ENCODE measurements at regions not wholly inside any gene's neighbourhood (a gene's known extent, or its start where the extent isn't known, plus 50 kb on each side); places are given as distances from the start of the nearest gene placed in this dataset.

DNA sequence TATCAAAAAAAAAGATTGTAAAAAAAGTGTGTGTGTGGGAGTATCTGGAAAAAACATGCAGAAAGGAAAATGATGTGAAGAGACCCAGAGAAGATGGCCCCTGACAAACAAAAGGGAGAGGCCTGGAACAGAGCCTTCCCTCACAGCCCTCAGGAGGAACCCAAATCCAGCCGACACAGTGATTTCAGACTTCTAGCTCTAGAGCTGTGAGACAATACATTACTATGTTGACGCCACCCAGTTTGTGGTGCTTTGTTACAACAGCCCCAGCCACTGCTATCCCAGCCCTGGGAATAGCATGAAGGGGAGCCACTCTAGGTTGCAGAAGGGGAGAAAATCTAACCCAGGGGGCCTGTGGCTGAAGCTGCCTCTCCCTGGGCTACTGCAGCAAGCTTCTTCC, 59.0 kb upstream of the ZBTB7C start:
- H3K27me3 Mint-ChIP-seq (ENCODE audit: low read depth, poor library complexity) = peaks cover 19% of the 10 kb centered on the region
- TF ChIP-seq, protein P1, sequence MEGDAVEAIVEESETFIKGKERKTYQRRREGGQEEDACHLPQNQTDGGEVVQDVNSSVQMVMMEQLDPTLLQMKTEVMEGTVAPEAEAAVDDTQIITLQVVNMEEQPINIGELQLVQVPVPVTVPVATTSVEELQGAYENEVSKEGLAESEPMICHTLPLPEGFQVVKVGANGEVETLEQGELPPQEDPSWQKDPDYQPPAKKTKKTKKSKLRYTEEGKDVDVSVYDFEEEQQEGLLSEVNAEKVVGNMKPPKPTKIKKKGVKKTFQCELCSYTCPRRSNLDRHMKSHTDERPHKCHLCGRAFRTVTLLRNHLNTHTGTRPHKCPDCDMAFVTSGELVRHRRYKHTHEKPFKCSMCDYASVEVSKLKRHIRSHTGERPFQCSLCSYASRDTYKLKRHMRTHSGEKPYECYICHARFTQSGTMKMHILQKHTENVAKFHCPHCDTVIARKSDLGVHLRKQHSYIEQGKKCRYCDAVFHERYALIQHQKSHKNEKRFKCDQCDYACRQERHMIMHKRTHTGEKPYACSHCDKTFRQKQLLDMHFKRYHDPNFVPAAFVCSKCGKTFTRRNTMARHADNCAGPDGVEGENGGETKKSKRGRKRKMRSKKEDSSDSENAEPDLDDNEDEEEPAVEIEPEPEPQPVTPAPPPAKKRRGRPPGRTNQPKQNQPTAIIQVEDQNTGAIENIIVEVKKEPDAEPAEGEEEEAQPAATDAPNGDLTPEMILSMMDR (IDR thresholded peaks at IDR 0.05) = no peak
- no peaks in the 10 kb centered on the region for H3K36me3 Mint-ChIP-seq (ENCODE audit: low read depth)
- H3K4me1 Mint-ChIP-seq = peaks cover 3% of the 10 kb centered on the region
- DNase-seq = no peak
- H3K27ac Mint-ChIP-seq = no peak overlapping the region
- H3K4me3 Mint-ChIP-seq = no peak overlapping the region
- H3K9me3 Mint-ChIP-seq = peaks cover 13% of the 10 kb centered on the region

DNA sequence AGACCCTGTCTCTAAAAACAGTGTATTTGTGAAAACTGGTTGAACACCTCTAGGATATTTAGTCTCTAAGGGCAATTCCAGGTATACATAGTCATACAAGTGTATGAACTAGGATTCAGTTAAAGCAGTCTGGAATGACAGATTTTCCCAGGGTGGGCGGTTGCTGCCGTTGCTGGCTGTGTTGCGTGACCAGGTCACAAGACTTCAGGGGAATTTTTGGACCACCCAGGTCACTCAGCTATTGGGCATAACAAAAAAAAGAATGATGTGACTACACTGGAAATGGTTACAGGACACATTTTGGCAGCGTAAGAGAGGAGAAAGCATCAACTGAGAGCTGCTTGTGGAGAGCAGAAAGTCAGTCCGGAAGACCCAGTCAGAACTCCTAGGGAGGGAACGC, 58.0 kb upstream of the ZBTB7C start:
- Mint-ChIP-seq H3K9me3 (peaks cover 6% of the 10 kb centered on the region), H3K36me3 (ENCODE audit: low read depth) (no peaks in the 10 kb centered on the region), H3K4me1 (peaks cover 3% of the 10 kb centered on the region), H3K27me3 (ENCODE audit: low read depth, poor library complexity) (peaks cover 16% of the 10 kb centered on the region), H3K4me3 (no peak overlapping the region), H3K27ac (no peak overlapping the region)
- TF ChIP-seq, protein P1 (IDR thresholded peaks at IDR 0.05) = no peak
- no peak for DNase-seq

DNA sequence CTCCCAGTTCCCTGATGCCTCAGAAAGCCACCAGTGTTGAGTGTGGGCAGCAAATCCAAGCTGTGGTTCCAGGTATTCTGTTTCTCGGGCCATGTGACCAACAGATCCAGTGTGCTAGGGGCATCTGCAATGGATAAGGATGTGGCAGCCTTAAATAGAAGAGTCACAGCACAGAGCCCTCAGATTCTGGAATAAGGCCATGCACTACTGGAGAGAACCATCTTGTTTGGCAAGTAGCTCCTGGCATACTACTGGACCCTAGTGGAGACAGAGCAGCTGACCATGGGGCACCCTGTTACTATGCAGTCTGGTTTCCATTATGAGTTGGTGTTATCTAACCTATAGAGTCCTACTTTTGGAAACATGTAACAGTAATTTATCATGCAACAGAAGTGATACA, 53.3 kb upstream of the ZBTB7C start:
- H3K36me3 Mint-ChIP-seq (ENCODE audit: low read depth) = no peaks in the 10 kb centered on the region
- TF ChIP-seq, protein P1 (IDR thresholded peaks at IDR 0.05) = no peak
- H3K27ac Mint-ChIP-seq = no peak overlapping the region
- DNase-seq = no peak
- peaks cover 3% of the 10 kb centered on the region for H3K4me1 Mint-ChIP-seq
- H3K4me3 Mint-ChIP-seq = no peak overlapping the region
- H3K27me3 Mint-ChIP-seq (ENCODE audit: low read depth, poor library complexity) = peaks cover 10% of the 10 kb centered on the region
- no peaks in the 10 kb centered on the region for H3K9me3 Mint-ChIP-seq

DNA sequence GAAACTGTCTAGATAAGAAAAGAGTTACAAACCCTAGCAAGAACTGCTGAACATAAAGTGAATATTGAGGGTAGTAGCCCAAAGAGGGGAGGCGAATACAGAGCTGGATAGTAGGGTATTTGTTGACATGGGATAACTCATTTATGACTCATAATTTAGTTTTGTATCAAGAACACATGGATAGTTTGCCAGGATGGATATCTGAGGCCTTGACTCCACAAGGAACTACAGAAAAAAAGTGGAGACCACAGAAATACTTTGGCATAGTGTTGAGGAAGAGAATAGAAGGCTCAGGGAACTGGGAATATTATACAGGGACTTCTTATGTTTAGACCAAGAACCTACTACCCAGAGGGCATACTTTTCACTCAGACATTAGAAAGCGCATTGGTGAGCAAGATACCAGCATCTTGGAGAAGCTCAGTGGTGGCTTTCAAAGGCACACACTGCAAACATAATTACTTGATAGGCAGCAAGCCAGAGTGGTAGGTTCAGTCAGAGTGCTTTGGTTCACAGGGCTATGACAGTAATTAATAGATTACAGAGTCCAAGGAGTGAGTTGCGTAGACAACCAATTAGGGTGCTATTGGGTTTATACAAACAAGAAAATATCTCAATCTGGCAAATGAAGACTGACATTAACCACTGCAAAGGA, 51.9 kb upstream of the ZBTB7C start:
- TF ChIP-seq, protein P1 (IDR thresholded peaks at IDR 0.05) = no peak
- Mint-ChIP-seq H3K4me1 (peaks cover 1% of the 10 kb centered on the region), H3K9me3 (no peaks in the 10 kb centered on the region), H3K27ac (no peak overlapping the region), H3K36me3 (ENCODE audit: low read depth) (no peaks in the 10 kb centered on the region), H3K4me3 (no peak overlapping the region), H3K27me3 (ENCODE audit: low read depth, poor library complexity) (peaks cover 11% of the 10 kb centered on the region)
- no peak for DNase-seq

DNA sequence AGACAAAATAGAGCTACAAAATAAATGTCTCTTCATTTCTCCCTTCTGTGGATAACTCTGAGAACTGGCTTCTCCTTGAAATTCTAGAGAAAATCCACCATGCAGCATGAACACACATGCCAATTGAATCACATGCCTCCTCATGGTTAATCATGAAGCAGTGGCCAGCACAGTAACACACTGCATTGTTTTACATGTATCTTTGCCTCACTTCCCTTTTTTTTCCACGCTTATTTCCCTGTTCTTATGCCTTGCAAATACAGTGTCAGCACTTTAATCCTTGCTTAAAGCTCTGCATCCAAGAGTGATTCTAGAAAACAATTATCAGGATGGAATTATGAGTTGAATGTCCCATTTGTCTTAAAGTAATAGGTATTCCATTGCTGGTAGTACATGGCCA, 50.3 kb upstream of the ZBTB7C start:
- Mint-ChIP-seq H3K4me1 (peaks cover 11% of the 10 kb centered on the region), H3K27me3 (ENCODE audit: low read depth, poor library complexity) (peaks cover 12% of the 10 kb centered on the region), H3K36me3 (ENCODE audit: low read depth) (no peaks in the 10 kb centered on the region), H3K4me3 (no peak overlapping the region), H3K27ac (no peak overlapping the region), H3K9me3 (no peaks in the 10 kb centered on the region)
- DNase-seq = no peak
- TF ChIP-seq, protein P1 (IDR thresholded peaks at IDR 0.05) = no peak

DNA sequence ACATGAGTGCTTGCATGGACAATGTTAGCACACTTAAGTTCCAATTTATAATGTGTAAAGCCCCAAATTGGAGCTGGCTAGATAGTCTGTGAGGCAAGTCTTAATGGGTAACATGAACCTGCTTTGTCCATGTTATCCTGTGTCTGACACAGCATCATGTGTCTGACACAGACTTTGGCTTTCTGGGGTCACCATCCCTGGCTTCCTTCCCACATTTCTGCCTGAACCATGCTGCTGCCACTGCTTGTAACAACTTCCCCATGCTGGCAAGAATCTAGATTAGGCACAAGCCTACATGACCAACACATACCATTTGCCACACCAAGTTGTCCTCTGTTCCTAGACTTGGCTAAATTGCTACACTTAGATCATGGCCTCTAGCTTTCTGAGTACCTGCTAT, 49.8 kb upstream of the ZBTB7C start:
- Mint-ChIP-seq H3K36me3 (ENCODE audit: low read depth) (no peaks in the 10 kb centered on the region), H3K4me3 (no peak overlapping the region), H3K27ac (no peak overlapping the region), H3K9me3 (no peaks in the 10 kb centered on the region), H3K27me3 (ENCODE audit: low read depth, poor library complexity) (peaks cover 16% of the 10 kb centered on the region), H3K4me1 (peaks cover 16% of the 10 kb centered on the region)
- DNase-seq = no peak
- TF ChIP-seq, protein P1 (IDR thresholded peaks at IDR 0.05) = no peak

Data from nephron progenitor cell (in vitro differentiated cells).